Mesendoderm (in vitro differentiated cells): ENCODE measurements at regions not wholly inside any gene's neighbourhood (a gene's known extent, or its start where the extent isn't known, plus 50 kb on each side); places are given as distances from the start of the nearest gene placed in this dataset.
"Not testable (repeated sequence)": the region's sequence is repeated elsewhere in the genome, so short reads cannot be mapped to it uniquely, and the experiment has no call there.

Experiments
- DNase-seq: peaks from one replicate; pipeline ENCODE4 v3.0.0; 2013
- H2AK5ac ChIP-seq: 2 replicates; pipeline ENCODE4 v1.6.1; 2013; ENCODE audit warnings: low read length, inconsistent platforms
- H2BK120ac ChIP-seq: 2 replicates; pipeline ENCODE4 v1.6.1; 2013; ENCODE audit warnings: low read depth, mild to moderate bottlenecking, low read length, moderate library complexity, mixed read lengths
- H2BK15ac ChIP-seq: replicated peaks from 2 replicates; pipeline ENCODE4 v1.6.1; 2013; ENCODE audit warnings: low read depth, mild to moderate bottlenecking, moderate library complexity
- H2BK5ac ChIP-seq: 2 replicates; pipeline ENCODE4 v1.6.1; 2013; ENCODE audit warnings: low read length, inconsistent platforms
- H3K18ac ChIP-seq: 2 replicates; pipeline ENCODE4 v1.6.1; 2013; ENCODE audit warnings: mild to moderate bottlenecking, low read length, mixed read lengths
- H3K23ac ChIP-seq: one replicate; pipeline ENCODE4 v1.6.1; 2013; ENCODE audit warnings: low read length
- H3K27ac ChIP-seq: 2 replicates; pipeline ENCODE4 v1.5.1; 2013; ENCODE audit warnings: low read depth, mild to moderate bottlenecking, inconsistent platforms, low read length, moderate library complexity
- H3K27me3 ChIP-seq: 2 replicates; pipeline ENCODE4 v1.6.1; 2013; ENCODE audit warnings: low read length, control low read depth, mild to moderate bottlenecking, inconsistent platforms; ENCODE audit not compliant: insufficient read depth, poor library complexity
- H3K36me3 ChIP-seq: 2 replicates; pipeline ENCODE4 v1.6.1; 2013; ENCODE audit warnings: low read length, inconsistent platforms; ENCODE audit not compliant: control insufficient read depth, insufficient read depth
- H3K4ac ChIP-seq: one replicate; pipeline ENCODE4 v1.6.1; 2013; ENCODE audit warnings: low read depth, mild to moderate bottlenecking, low read length, moderate library complexity
- H3K4me1 ChIP-seq: 2 replicates; pipeline ENCODE4 v1.6.1; 2013; ENCODE audit warnings: low read depth, low read length, inconsistent platforms; ENCODE audit not compliant: control insufficient read depth
- H3K4me2 ChIP-seq: 2 replicates; pipeline ENCODE4 v1.6.1; 2013; ENCODE audit warnings: low read length
- H3K4me3 ChIP-seq: 2 replicates; pipeline ENCODE4 v1.5.1; 2013; ENCODE audit warnings: mild to moderate bottlenecking, low read length
- H3K56ac ChIP-seq: one replicate; pipeline ENCODE4 v1.6.1; 2013; ENCODE audit warnings: low read length
- H3K79me1 ChIP-seq: 2 replicates; pipeline ENCODE4 v1.6.1; 2013; ENCODE audit warnings: low read length, inconsistent platforms
- H3K79me2 ChIP-seq: 2 replicates; pipeline ENCODE4 v1.6.1; 2013; ENCODE audit warnings: mild to moderate bottlenecking, low read length; ENCODE audit not compliant: control insufficient read depth, insufficient read depth
- H3K9ac ChIP-seq: 2 replicates; pipeline ENCODE4 v1.6.1; 2013; ENCODE audit warnings: low read length, inconsistent platforms
- H4K5ac ChIP-seq: one replicate; pipeline ENCODE4 v1.6.1; 2013; ENCODE audit warnings: low read length
- H4K8ac ChIP-seq: one replicate; pipeline ENCODE4 v1.6.1; 2013; ENCODE audit warnings: low read depth, mild to moderate bottlenecking, control low read depth, low read length, moderate library complexity
- WGBS: extraction: QIAGEN DNeasy Blood & Tissue Kit; methylation state at CpG from one replicate; pipeline ENCODE4 v1.1.7; 2013; ENCODE audit warnings: low lambda C conversion rate, missing lambda C conversion rate; ENCODE audit not compliant: insufficient coverage; ENCODE audit errors: extremely low coverage; 5-methylcytosine and 5-hydroxymethylcytosine counted together

GRCh38 chr16:65813879-65814278 lies 552.6 kb upstream of the CDH5 start:
- not testable (repeated sequence) for H3K27ac ChIP-seq, H4K5ac ChIP-seq, H3K56ac ChIP-seq, H3K9ac ChIP-seq, H3K36me3 ChIP-seq, H3K27me3 ChIP-seq, H3K23ac ChIP-seq, H3K79me1 ChIP-seq, H3K4me3 ChIP-seq, H4K8ac ChIP-seq, H3K4me2 ChIP-seq, H2BK15ac ChIP-seq, H3K4ac ChIP-seq, H2BK120ac ChIP-seq, DNase-seq, H2AK5ac ChIP-seq, H3K18ac ChIP-seq, H2BK5ac ChIP-seq, H3K79me2 ChIP-seq, H3K4me1 ChIP-seq
- no CpG with 5 or more reads among the region's 7 CpGs for WGBS

GRCh38 chr16:65809627-65810026 lies 556.9 kb upstream of the CDH5 start:
- Histone ChIP-seq H2BK120ac (no peak overlapping the region), H4K5ac (no peak overlapping the region), H2BK5ac (no peak overlapping the region), H3K4ac (no peak overlapping the region), H3K27me3 (no peaks in the 10 kb centered on the region), H3K4me2 (no peak overlapping the region), H3K4me3 (no peak overlapping the region), H3K9ac (no peak overlapping the region), H2AK5ac (no peak overlapping the region), H3K79me1 (no peaks in the 10 kb centered on the region), H3K18ac (no peak overlapping the region), H2BK15ac (no peak overlapping the region), H4K8ac (no peak overlapping the region), H3K27ac (no peak overlapping the region), H3K23ac (no peak overlapping the region), H3K79me2 (no peaks in the 10 kb centered on the region), H3K4me1 (peaks cover 2% of the 10 kb centered on the region), H3K56ac (no peak overlapping the region), H3K36me3 (no peaks in the 10 kb centered on the region)
- DNase-seq = no peak
- WGBS = no CpG with 5 or more reads among the region's 8 CpGs

- Histone ChIP-seq H4K5ac (no peak overlapping the region), H3K4me1 (peaks cover 2% of the 10 kb centered on the region), H3K4me2 (no peak overlapping the region), H3K4me3 (no peak overlapping the region), H3K23ac (no peak overlapping the region), H3K36me3 (no peaks in the 10 kb centered on the region), H2BK5ac (no peak overlapping the region), H2BK15ac (no peak overlapping the region), H3K27ac (no peak overlapping the region), H3K56ac (no peak overlapping the region), H2AK5ac (no peak overlapping the region), H3K27me3 (no peaks in the 10 kb centered on the region), H3K9ac (no peak overlapping the region), H4K8ac (no peak overlapping the region), H3K79me2 (no peaks in the 10 kb centered on the region), H2BK120ac (no peak overlapping the region), H3K18ac (no peak overlapping the region), H3K4ac (no peak overlapping the region), H3K79me1 (no peaks in the 10 kb centered on the region)
- DNase-seq = no peak
- WGBS = no CpG with 5 or more reads among the region's 4 CpGs
Measured at GRCh38 chr16:65808790-65809189, 557.7 kb upstream of the CDH5 start.

GRCh38 chr16:65807858-65808257 lies 558.6 kb upstream of the CDH5 start:
- Histone ChIP-seq H3K4me3 (no peak overlapping the region), H3K79me1 (no peaks in the 10 kb centered on the region), H2BK120ac (no peak overlapping the region), H3K27me3 (no peaks in the 10 kb centered on the region), H2AK5ac (no peak overlapping the region), H2BK15ac (no peak overlapping the region), H2BK5ac (no peak overlapping the region), H3K4me2 (no peak overlapping the region), H3K4me1 (peaks cover 2% of the 10 kb centered on the region), H3K18ac (no peak overlapping the region), H3K56ac (no peak overlapping the region), H3K9ac (no peak overlapping the region), H3K23ac (no peak overlapping the region), H3K36me3 (no peaks in the 10 kb centered on the region), H3K79me2 (no peaks in the 10 kb centered on the region), H4K5ac (no peak overlapping the region), H3K27ac (no peak overlapping the region), H4K8ac (no peak overlapping the region), H3K4ac (no peak overlapping the region)
- whole genome bisulfite sequencing = no CpG with 5 or more reads among the region's 1 CpG
- DNase-seq = no peak

- not testable (repeated sequence) for H2BK15ac ChIP-seq, H3K4me2 ChIP-seq, H3K23ac ChIP-seq, H3K18ac ChIP-seq, H3K79me1 ChIP-seq, H2BK120ac ChIP-seq, H3K4me1 ChIP-seq, H3K4me3 ChIP-seq, DNase-seq, H3K27me3 ChIP-seq, H3K56ac ChIP-seq, H2AK5ac ChIP-seq, H3K9ac ChIP-seq, H3K79me2 ChIP-seq, H3K27ac ChIP-seq, H4K5ac ChIP-seq, H2BK5ac ChIP-seq, H3K4ac ChIP-seq, H4K8ac ChIP-seq, H3K36me3 ChIP-seq
Measured at GRCh38 chr16:65805704-65806103, 560.8 kb upstream of the CDH5 start.

- Histone ChIP-seq H4K5ac (no peak overlapping the region), H3K18ac (no peak overlapping the region), H3K4ac (no peak overlapping the region), H2AK5ac (no peak overlapping the region), H3K36me3 (no peaks in the 10 kb centered on the region), H3K23ac (no peak overlapping the region), H3K79me1 (no peaks in the 10 kb centered on the region), H3K4me2 (no peak overlapping the region), H3K27me3 (no peaks in the 10 kb centered on the region), H3K56ac (no peak overlapping the region), H2BK5ac (no peak overlapping the region), H3K27ac (no peak overlapping the region), H2BK15ac (no peak overlapping the region), H4K8ac (no peak overlapping the region), H3K4me1 (no peaks in the 10 kb centered on the region), H3K9ac (no peak overlapping the region), H2BK120ac (no peak overlapping the region), H3K79me2 (no peaks in the 10 kb centered on the region), H3K4me3 (no peak overlapping the region)
- no peak for DNase-seq
- no CpG with 5 or more reads among the region's 3 CpGs for whole genome bisulfite sequencing
Measured at GRCh38 chr16:65796481-65796880, 570.0 kb upstream of the CDH5 start.
